Endothelial cell of umbilical vein (primary cell): ENCODE measurements at regions not wholly inside any gene's neighbourhood (a gene's known extent, or its start where the extent isn't known, plus 50 kb on each side); places are given as distances from the start of the nearest gene placed in this dataset.

Experiments
- BruUV-seq: library from RNA; stranded (reverse); fragments of 400-500 nt; replicated peaks from 2 replicates; lab custom pipeline; 2021; lab: Mats Ljungman, UMichigan
- CTCF ChIA-PET: fragments of 300-600, 350-600 bp; sonication (Branson Sonifier 250); formaldehyde crosslinking; loops from one replicate; lab custom pipeline; 2021; ENCODE audit warnings: antibody characterized with exemption, inconsistent platforms; lab: Charles Lee
- POLR2A ChIA-PET: fragments of 300-600, 350-600 bp; sonication (Branson Sonifier 250); formaldehyde crosslinking; loops from one replicate; lab custom pipeline; 2021; ENCODE audit warnings: antibody characterized with exemption, inconsistent platforms; lab: Charles Lee
- DNase-seq: peaks from one replicate; pipeline ENCODE4 v3.0.0-alpha.2; 2011; ENCODE audit warnings: low read depth, low spot score
- FAIRE-seq: peaks from 2 replicates; lab custom pipeline; 2011; peaks lifted over from hg19 to GRCh38; lab: Jason Lieb, UNC
- H2AFZ ChIP-seq: 2 replicates; pipeline ENCODE4 v1.6.0; 2012; ENCODE audit warnings: low read depth, low read length, control low read depth, inconsistent platforms
- H3K27ac ChIP-seq: 2 replicates; pipeline ENCODE4 v1.5.1; 2011; ENCODE audit warnings: low read depth, mild to moderate bottlenecking, control low read depth, low read length, moderate library complexity; ENCODE audit not compliant: insufficient read depth
- H3K27me3 ChIP-seq, 2 experiments: 2 replicates each; pipeline versions ENCODE4 v1.6.0 to v1.6.1; 2011; ENCODE audit warnings: low read length in 2 of 2, mixed read lengths in 1 of 2; ENCODE audit not compliant: control insufficient read depth in 2 of 2, insufficient read depth in 2 of 2
- H3K36me3 ChIP-seq, 2 experiments: 2 replicates in 1 of 2; 3 replicates in 1 of 2; pipeline ENCODE4 v1.5.1; 2011; ENCODE audit warnings: low read length in 2 of 2, mild to moderate bottlenecking in 1 of 2, moderate library complexity in 1 of 2; ENCODE audit not compliant: control insufficient read depth in 2 of 2, insufficient read depth in 2 of 2; ENCODE audit errors: extremely low read depth in 1 of 2
- H3K4me1 ChIP-seq: 3 replicates; pipeline ENCODE4 v1.5.1; 2011; ENCODE audit warnings: mild to moderate bottlenecking, low read length; ENCODE audit not compliant: control insufficient read depth, insufficient read depth; ENCODE audit errors: extremely low read depth
- H3K4me2 ChIP-seq: 2 replicates; pipeline ENCODE4 v1.6.1; 2011; ENCODE audit warnings: low read length, control low read depth, mixed read lengths; ENCODE audit not compliant: insufficient read depth
- H3K4me3 ChIP-seq, 3 experiments: fragments of 200-600 bp in 1 of 3; sonication (generic), shearing (Covaris generic) in 1 of 3; replicated peaks in 1 of 3; 2 replicates each; pipeline ENCODE4 v1.5.1; 2011 to 2016; ENCODE audit warnings: control low read depth in 3 of 3, low read length in 3 of 3, mild to moderate bottlenecking in 2 of 3, inconsistent platforms in 1 of 3, low read depth in 1 of 3, moderate library complexity in 1 of 3; ENCODE audit not compliant: insufficient read depth in 1 of 3
- H3K79me2 ChIP-seq: 2 replicates; pipeline ENCODE4 v1.6.0; 2012; ENCODE audit warnings: low read length, inconsistent platforms; ENCODE audit not compliant: control insufficient read depth, insufficient read depth
- H3K9ac ChIP-seq: replicated peaks from 2 replicates; pipeline ENCODE3; 2011; ENCODE audit warnings: low read length, control low read depth; ENCODE audit not compliant: insufficient read depth; ENCODE audit errors: extremely low read depth
- H3K9me1 ChIP-seq: replicated peaks from 3 replicates; pipeline ENCODE4 v1.6.0; 2011; ENCODE audit warnings: mild to moderate bottlenecking, low read length; ENCODE audit not compliant: control insufficient read depth, insufficient read depth; ENCODE audit errors: extremely low read depth
- H3K9me3 ChIP-seq: replicated peaks from 2 replicates; pipeline ENCODE4 v1.5.1; 2012; ENCODE audit warnings: low read length, inconsistent platforms; ENCODE audit not compliant: control insufficient read depth, insufficient read depth
- H4K20me1 ChIP-seq: replicated peaks from 2 replicates; pipeline ENCODE3; 2011; ENCODE audit warnings: mild to moderate bottlenecking, low read length; ENCODE audit not compliant: control insufficient read depth, insufficient read depth; ENCODE audit errors: extremely low read depth
- CTCF ChIP-seq, 2 donors: IDR thresholded peaks; 1 replicate in 1 of 2; 2 replicates in 1 of 2; pipeline ENCODE4 v1.5.1; 2011; ENCODE audit warnings: low read length in 2 of 2, mild to moderate bottlenecking in 2 of 2, moderate library complexity in 2 of 2, control low read depth in 1 of 2, inconsistent platforms in 1 of 2, low read depth in 1 of 2; ENCODE audit not compliant: insufficient read depth in 1 of 2; ENCODE audit errors: extremely low read depth in 1 of 2
- EZH2 ChIP-seq: IDR thresholded peaks from 2 replicates; pipeline ENCODE4 v1.6.1; 2012; ENCODE audit warnings: borderline replicate concordance, low read depth, mild to moderate bottlenecking, moderate library complexity, low read length, inconsistent platforms; ENCODE audit not compliant: severe bottlenecking
- FOS ChIP-seq: IDR thresholded peaks from 2 replicates; pipeline ENCODE4 v1.6.1; 2011; ENCODE audit warnings: mild to moderate bottlenecking, low read length, moderate library complexity, borderline replicate concordance; ENCODE audit not compliant: insufficient read depth
- GATA2 ChIP-seq: IDR thresholded peaks from 2 replicates; pipeline ENCODE4 v1.7.0; 2011; ENCODE audit warnings: low read depth, mild to moderate bottlenecking, moderate library complexity, mixed read lengths, low read length; ENCODE audit not compliant: insufficient read length, insufficient read depth
- JUN ChIP-seq: IDR thresholded peaks from 2 replicates; pipeline ENCODE4 v1.6.1; 2011; ENCODE audit warnings: borderline replicate concordance, low read depth; ENCODE audit not compliant: insufficient read length, insufficient read depth
- MAX ChIP-seq: IDR thresholded peaks from 2 replicates; pipeline ENCODE4 v1.6.1; 2011; ENCODE audit not compliant: insufficient read depth, insufficient read length
- MYC ChIP-seq: IDR thresholded peaks from one replicate; pipeline ENCODE4 v1.6.1; 2011; ENCODE audit warnings: mild to moderate bottlenecking, low read depth, low read length
- POLR2A ChIP-seq: IDR thresholded peaks from 2 replicates; pipeline ENCODE4 v1.6.1; 2012; ENCODE audit warnings: low read depth, mild to moderate bottlenecking, control low read depth, low read length
- POLR2AphosphoS5 ChIP-seq: IDR thresholded peaks from 2 replicates; pipeline ENCODE4 v1.6.1; 2012; ENCODE audit warnings: low read depth, mild to moderate bottlenecking, control low read depth, low read length, moderate library complexity; ENCODE audit not compliant: insufficient read depth
- dilution Hi-C: fragments of 300-500 bp; cut with MboI; formaldehyde crosslinking; loops from one replicate; pipeline ENCODE4 v1.15.0; 2019; ENCODE audit warnings: low sequenced_read_pairs; ENCODE audit not compliant: extremely low pct_ligation_motif_present
- intact Hi-C: fragments of 100-400 bp; cut with micrococcal nuclease; formaldehyde crosslinking; loops from one replicate; pipeline ENCODE4 v1.10.0; 2022

- H3K27ac ChIP-seq, result no peak overlapping the region
Measured at GRCh38 chr11:44418456-44418830, 108.5 kb upstream of the ALX4 start.

More at GRCh38 chr11:44418456-44418830, 108.5 kb upstream of the ALX4 start:
- intact Hi-C loops, result no loop called here
- no peaks in the 10 kb centered on the region for H3K36me3 ChIP-seq
- CTCF ChIA-PET, result no interaction called here
- H3K4me1 ChIP-seq, result no peaks in the 10 kb centered on the region
- H3K4me2 ChIP-seq, result no peak overlapping the region
- no peaks in the 10 kb centered on the region for H3K9me1 ChIP-seq
- no TSS peak for BruUV-seq
- H3K79me2 ChIP-seq, result no peaks in the 10 kb centered on the region
- no peak for DNase-seq
- no peaks in the 10 kb centered on the region for H4K20me1 ChIP-seq
- H3K27me3 ChIP-seq, result peaks cover 0 to 3% of the 10 kb centered on the region in 2 experiments
- no peak overlapping the region for H3K9ac ChIP-seq
- no peak overlapping the region for H3K4me3 ChIP-seq
- POLR2A ChIA-PET, result no interaction called here
- no peak overlapping the region for H2AFZ ChIP-seq
- H3K9me3 ChIP-seq, result no peaks in the 10 kb centered on the region
- no peak for TF ChIP-seq MYC
- TF ChIP-seq EZH2, result no peak
- no peak for TF ChIP-seq GATA2
- TF ChIP-seq MAX, result no peak
- no peak for TF ChIP-seq POLR2AphosphoS5
- no peak for TF ChIP-seq CTCF (IDR thresholded peaks at IDR 0.05; ENCODE audit: extremely low read depth in 1 of 2, insufficient read depth in 1 of 2, low read depth in 1 of 2, low read length in 2 of 2)
- TF ChIP-seq POLR2A, result no peak
- no peak for TF ChIP-seq JUN
- no peak for TF ChIP-seq FOS
- dilution Hi-C loops, result no loop called here
- no peak for FAIRE-seq
